Astrocyte (in vitro differentiated cells and primary cell): ENCODE measurements at regions not wholly inside any gene's neighbourhood (a gene's known extent, or its start where the extent isn't known, plus 50 kb on each side); places are given as distances from the start of the nearest gene placed in this dataset.

Experiments
- DNase-seq: peaks from one replicate; pipeline ENCODE4 v3.0.0-alpha.2; 2010; ENCODE audit warnings: low read depth
- FAIRE-seq: peaks from 2 replicates; lab custom pipeline; 2011; peaks lifted over from hg19 to GRCh38; lab: Jason Lieb, UNC
- H2AFZ ChIP-seq: 2 replicates; pipeline ENCODE4 v1.6.0; 2012; ENCODE audit warnings: low read depth, low read length, inconsistent platforms
- H3K27ac ChIP-seq: 2 replicates; pipeline ENCODE4 v1.5.1; 2011; ENCODE audit warnings: low read depth, low read length, inconsistent platforms
- H3K27me3 ChIP-seq: 2 replicates; pipeline ENCODE4 v1.6.0; 2011; ENCODE audit warnings: low read length, inconsistent platforms; ENCODE audit not compliant: insufficient read depth
- H3K36me3 ChIP-seq: 2 replicates; pipeline ENCODE4 v1.5.1; 2011; ENCODE audit warnings: low read length, inconsistent platforms; ENCODE audit not compliant: insufficient read depth
- H3K4me1 ChIP-seq: 2 replicates; pipeline ENCODE4 v1.5.1; 2011; ENCODE audit warnings: low read length, inconsistent platforms; ENCODE audit not compliant: insufficient read depth
- H3K4me2 ChIP-seq: 2 replicates; pipeline ENCODE4 v1.6.0; 2012; ENCODE audit warnings: low read length, inconsistent platforms
- H3K4me3 ChIP-seq: 2 replicates; pipeline ENCODE4 v1.5.1; 2011; ENCODE audit warnings: low read depth, mild to moderate bottlenecking, low read length, inconsistent platforms; ENCODE audit not compliant: insufficient read depth
- H3K79me2 ChIP-seq: 2 replicates; pipeline ENCODE4 v1.6.0; 2012; ENCODE audit warnings: mild to moderate bottlenecking, low read length, inconsistent platforms; ENCODE audit not compliant: insufficient read depth
- H3K9ac ChIP-seq: 2 replicates; pipeline ENCODE4 v1.6.0; 2012; ENCODE audit warnings: mild to moderate bottlenecking, low read length, inconsistent platforms
- H3K9me3 ChIP-seq: 2 replicates; pipeline ENCODE4 v1.5.1; 2012; ENCODE audit warnings: low read depth, mild to moderate bottlenecking, low read length, inconsistent platforms; ENCODE audit not compliant: insufficient read depth
- H4K20me1 ChIP-seq: 2 replicates; pipeline ENCODE4 v1.6.0; 2012; ENCODE audit warnings: low read length, inconsistent platforms; ENCODE audit not compliant: insufficient read depth
- H3K27ac Mint-ChIP-seq: one replicate; pipeline ENCODE4 v1.8.0; 2021; ENCODE audit warnings: mild to moderate bottlenecking, mixed read lengths; ENCODE audit not compliant: unreplicated experiment
- H3K27me3 Mint-ChIP-seq: one replicate; pipeline ENCODE4 v1.8.0; 2021; ENCODE audit warnings: low read depth, mixed read lengths; ENCODE audit not compliant: unreplicated experiment
- H3K36me3 Mint-ChIP-seq: one replicate; pipeline ENCODE4 v1.8.0; 2021; ENCODE audit warnings: low read depth, mixed read lengths; ENCODE audit not compliant: unreplicated experiment
- H3K4me1 Mint-ChIP-seq: one replicate; pipeline ENCODE4 v1.8.0; 2021; ENCODE audit warnings: low read depth, mixed read lengths; ENCODE audit not compliant: unreplicated experiment
- H3K4me3 Mint-ChIP-seq: one replicate; pipeline ENCODE4 v1.8.0; 2021; ENCODE audit warnings: mild to moderate bottlenecking, moderate library complexity, mixed read lengths; ENCODE audit not compliant: unreplicated experiment
- H3K9me3 Mint-ChIP-seq: one replicate; pipeline ENCODE4 v1.8.0; 2021; ENCODE audit warnings: mild to moderate bottlenecking, mixed read lengths; ENCODE audit not compliant: unreplicated experiment
- EZH2 ChIP-seq: IDR thresholded peaks from 2 replicates; pipeline ENCODE4 v1.6.1; 2012; ENCODE audit warnings: mild to moderate bottlenecking, low read length, inconsistent platforms; ENCODE audit not compliant: insufficient read depth
- TF ChIP-seq, protein P1 (sequence below): IDR thresholded peaks from 2 replicates; pipeline ENCODE4 v1.5.1; 2011; ENCODE audit warnings: low read depth, mild to moderate bottlenecking, inconsistent platforms, low read length, moderate library complexity; ENCODE audit not compliant: insufficient read depth

DNA sequence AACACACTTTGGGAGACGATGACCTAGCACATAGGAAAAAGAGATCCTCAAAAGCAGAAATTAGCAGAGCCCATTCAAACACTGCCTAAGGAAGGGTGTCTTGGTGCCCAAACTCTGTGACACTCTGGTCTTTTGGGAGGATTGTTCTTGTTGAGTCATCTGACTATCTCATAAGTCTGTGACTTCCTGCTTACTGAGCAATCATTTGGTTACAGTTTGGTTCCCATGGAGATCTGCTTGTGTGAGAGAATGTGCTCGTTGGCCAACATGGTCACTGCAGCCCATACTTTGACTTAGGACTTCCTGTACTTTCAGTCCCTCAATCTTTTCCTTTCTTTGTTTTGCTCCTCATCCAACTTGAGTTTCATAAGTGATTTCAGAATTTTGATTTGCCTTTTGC, 602.9 kb downstream of the NYAP2 start:
- peaks cover 2% of the 10 kb centered on the region for H3K9me3 Mint-ChIP-seq
- no peaks in the 10 kb centered on the region for H3K27me3 ChIP-seq
- H3K9me3 ChIP-seq, result no peaks in the 10 kb centered on the region
- no peak overlapping the region for H3K4me3 Mint-ChIP-seq
- FAIRE-seq (peak; percentile 68), DNase-seq (peak; percentile 79)
- H3K27ac ChIP-seq, result peak overlapping the region; percentile 35
- H3K4me1 Mint-ChIP-seq, result peaks cover 18% of the 10 kb centered on the region
- no peaks in the 10 kb centered on the region for H4K20me1 ChIP-seq
- H3K4me3 ChIP-seq, result no peak overlapping the region
- H3K27me3 Mint-ChIP-seq, result no peaks in the 10 kb centered on the region
- H3K36me3 ChIP-seq, result no peaks in the 10 kb centered on the region
- H3K4me2 ChIP-seq, result peak overlapping the region; percentile 15
- no peak overlapping the region for H3K9ac ChIP-seq
- peak overlapping the region; percentile 2 for H2AFZ ChIP-seq
- TF ChIP-seq, protein P1, sequence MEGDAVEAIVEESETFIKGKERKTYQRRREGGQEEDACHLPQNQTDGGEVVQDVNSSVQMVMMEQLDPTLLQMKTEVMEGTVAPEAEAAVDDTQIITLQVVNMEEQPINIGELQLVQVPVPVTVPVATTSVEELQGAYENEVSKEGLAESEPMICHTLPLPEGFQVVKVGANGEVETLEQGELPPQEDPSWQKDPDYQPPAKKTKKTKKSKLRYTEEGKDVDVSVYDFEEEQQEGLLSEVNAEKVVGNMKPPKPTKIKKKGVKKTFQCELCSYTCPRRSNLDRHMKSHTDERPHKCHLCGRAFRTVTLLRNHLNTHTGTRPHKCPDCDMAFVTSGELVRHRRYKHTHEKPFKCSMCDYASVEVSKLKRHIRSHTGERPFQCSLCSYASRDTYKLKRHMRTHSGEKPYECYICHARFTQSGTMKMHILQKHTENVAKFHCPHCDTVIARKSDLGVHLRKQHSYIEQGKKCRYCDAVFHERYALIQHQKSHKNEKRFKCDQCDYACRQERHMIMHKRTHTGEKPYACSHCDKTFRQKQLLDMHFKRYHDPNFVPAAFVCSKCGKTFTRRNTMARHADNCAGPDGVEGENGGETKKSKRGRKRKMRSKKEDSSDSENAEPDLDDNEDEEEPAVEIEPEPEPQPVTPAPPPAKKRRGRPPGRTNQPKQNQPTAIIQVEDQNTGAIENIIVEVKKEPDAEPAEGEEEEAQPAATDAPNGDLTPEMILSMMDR, result no peak
- TF ChIP-seq EZH2, result no peak
- H3K79me2 ChIP-seq, result no peaks in the 10 kb centered on the region
- no peaks in the 10 kb centered on the region for H3K36me3 Mint-ChIP-seq
- H3K27ac Mint-ChIP-seq, result peak overlapping the region; percentile 77
- peaks cover 4% of the 10 kb centered on the region for H3K4me1 ChIP-seq

DNA sequence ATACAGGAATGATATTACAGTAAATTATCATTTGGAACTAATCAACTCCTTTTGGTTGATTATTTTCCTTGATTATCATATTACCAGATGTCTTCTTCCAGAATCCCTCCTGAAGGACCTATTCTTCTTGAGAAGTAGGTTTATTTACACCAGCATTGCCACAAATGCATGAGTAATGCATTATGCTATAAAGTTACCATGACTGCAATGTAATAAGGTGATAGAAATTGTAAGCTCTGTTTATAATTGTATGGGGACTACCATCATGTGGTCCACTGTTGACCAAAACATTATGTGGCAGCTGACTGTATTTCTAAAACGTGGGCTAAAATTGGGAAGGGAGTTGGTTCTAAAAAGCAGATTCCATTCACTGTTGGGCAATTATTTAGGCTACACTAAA, 602.2 kb downstream of the NYAP2 start:
- peak; percentile 13 for FAIRE-seq
- H3K9ac ChIP-seq, result no peak overlapping the region
- H2AFZ ChIP-seq, result no peak overlapping the region
- peaks cover 4% of the 10 kb centered on the region for H3K4me1 ChIP-seq
- no peaks in the 10 kb centered on the region for H3K27me3 ChIP-seq
- peak; percentile 28 for DNase-seq
- no peak overlapping the region for H3K4me2 ChIP-seq
- H3K36me3 Mint-ChIP-seq, result no peaks in the 10 kb centered on the region
- peak overlapping the region; percentile 35 for H3K27ac ChIP-seq
- peaks cover 18% of the 10 kb centered on the region for H3K4me1 Mint-ChIP-seq
- H3K79me2 ChIP-seq, result no peaks in the 10 kb centered on the region
- H3K36me3 ChIP-seq, result no peaks in the 10 kb centered on the region
- H3K9me3 ChIP-seq, result no peaks in the 10 kb centered on the region
- no peaks in the 10 kb centered on the region for H3K27me3 Mint-ChIP-seq
- no peak overlapping the region for H3K4me3 ChIP-seq
- TF ChIP-seq, protein P1, result no peak
- TF ChIP-seq EZH2, result no peak
- no peaks in the 10 kb centered on the region for H4K20me1 ChIP-seq
- H3K9me3 Mint-ChIP-seq, result peaks cover 2% of the 10 kb centered on the region
- H3K27ac Mint-ChIP-seq, result no peak overlapping the region
- H3K4me3 Mint-ChIP-seq, result no peak overlapping the region

DNA sequence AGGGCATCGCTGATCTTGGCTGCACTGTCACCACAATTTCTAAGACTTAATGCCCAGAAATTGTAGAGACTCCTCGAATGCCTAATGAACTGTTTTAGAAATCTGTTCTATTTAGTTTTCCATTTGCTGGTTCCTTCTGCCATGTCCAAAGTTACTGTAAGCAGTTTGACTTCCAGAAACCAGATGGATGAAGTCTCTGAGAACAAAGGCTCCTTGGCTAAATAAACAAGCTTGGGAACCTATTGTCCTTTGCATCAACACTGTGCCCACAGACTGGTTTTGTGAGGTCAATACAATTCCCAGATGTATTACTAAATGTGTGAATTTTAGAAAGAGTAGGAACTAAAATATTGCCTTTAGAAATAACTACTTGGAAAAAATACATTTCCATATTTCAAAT, 600.2 kb downstream of the NYAP2 start:
- Histone ChIP-seq H2AFZ (no peak overlapping the region), H4K20me1 (no peaks in the 10 kb centered on the region)
- no peak for FAIRE-seq

More for the DNA sequence above, 600.2 kb downstream of the NYAP2 start:
- Mint-ChIP-seq H3K27ac (peak overlapping the region; percentile 69), H3K9me3 (no peaks in the 10 kb centered on the region), H3K4me3 (no peak overlapping the region), H3K27me3 (no peaks in the 10 kb centered on the region), H3K36me3 (no peaks in the 10 kb centered on the region), H3K4me1 (peaks cover 34% of the 10 kb centered on the region)
- Histone ChIP-seq H3K79me2 (no peaks in the 10 kb centered on the region), H3K9me3 (no peaks in the 10 kb centered on the region), H3K27me3 (no peaks in the 10 kb centered on the region), H3K4me2 (no peak overlapping the region), H3K4me1 (peaks cover 13% of the 10 kb centered on the region), H3K4me3 (no peak overlapping the region), H3K27ac (no peak overlapping the region), H3K36me3 (no peaks in the 10 kb centered on the region), H3K9ac (no peak overlapping the region)
- peak; percentile 30 for DNase-seq
- TF ChIP-seq, protein P1, result no peak
- no peak for TF ChIP-seq EZH2
